GM18909 (cell line): ENCODE measurements at regions not wholly inside any gene's neighbourhood (a gene's known extent, or its start where the extent isn't known, plus 50 kb on each side); places are given as distances from the start of the nearest gene placed in this dataset.

Experiments used
- ATAC-seq: cut with Tn5 transposase; IDR thresholded peaks from one replicate; pipeline ENCODE4 v1.9.1; 2021; ENCODE audit warnings: mild to moderate bottlenecking; ENCODE audit not compliant: unreplicated experiment, poor library complexity

GRCh38 chr13:108435393-108436149, 166.1 kb downstream of the TNFSF13B start:
- no peak for ATAC-seq

GRCh38 chr13:108437496-108437895, 168.0 kb downstream of the TNFSF13B start:
- no peak for ATAC-seq

- ATAC-seq: no peak
Measured at GRCh38 chr13:108439556-108439955, 170.0 kb downstream of the TNFSF13B start.

- ATAC-seq: no peak
Measured at GRCh38 chr13:108444448-108444847, 174.9 kb downstream of the TNFSF13B start.

GRCh38 chr13:108448891-108449290, 179.4 kb downstream of the TNFSF13B start:
- no peak for ATAC-seq

- no peak for ATAC-seq
Measured at GRCh38 chr13:108451121-108451520, 178.3 kb upstream of the MYO16 start.

- no peak for ATAC-seq
Measured at GRCh38 chr13:108455320-108455719, 174.1 kb upstream of the MYO16 start.

GRCh38 chr13:108460043-108460442, 169.4 kb upstream of the MYO16 start:
- no peak for ATAC-seq

GRCh38 chr13:108460746-108461145, 168.7 kb upstream of the MYO16 start:
- ATAC-seq: no peak

GRCh38 chr13:108463340-108463739, 166.1 kb upstream of the MYO16 start:
- peak; percentile 52 for ATAC-seq

- no peak for ATAC-seq
Measured at GRCh38 chr13:108470921-108471320, 158.5 kb upstream of the MYO16 start.

GRCh38 chr13:108475181-108475580, 154.2 kb upstream of the MYO16 start:
- ATAC-seq: no peak

GRCh38 chr13:108477376-108477775, 152.0 kb upstream of the MYO16 start:
- no peak for ATAC-seq

GRCh38 chr13:108478179-108478578, 151.2 kb upstream of the MYO16 start:
- no peak for ATAC-seq

GRCh38 chr13:108483981-108484380, 145.4 kb upstream of the MYO16 start:
- ATAC-seq: no peak

GRCh38 chr13:108486096-108486495, 143.3 kb upstream of the MYO16 start:
- no peak for ATAC-seq

GRCh38 chr13:108494991-108495645, 134.3 kb upstream of the MYO16 start:
- no peak for ATAC-seq

- no peak for ATAC-seq
Measured at GRCh38 chr13:108495646-108496361, 133.6 kb upstream of the MYO16 start.

GRCh38 chr13:108496362-108497210, 132.8 kb upstream of the MYO16 start:
- no peak for ATAC-seq

GRCh38 chr13:108500711-108501110, 128.7 kb upstream of the MYO16 start:
- no peak for ATAC-seq
